ENCODE measurements at regions not wholly inside any gene's neighbourhood (a gene's known extent, or its start where the extent isn't known, plus 50 kb on each side); places are given as distances from the start of the nearest gene placed in this dataset.
A peak's percentile ranks its signal among the peaks of the same experiment; 100 is the strongest.

- Mint-ChIP-seq H3K4me3 (no peak overlapping the region), H3K27me3 (peaks cover 6% of the 10 kb centered on the region), H3K36me3 (no peaks in the 10 kb centered on the region), H3K27ac (no peak overlapping the region), H3K4me1 (no peaks in the 10 kb centered on the region), H3K9me3 (no peaks in the 10 kb centered on the region)
- H3K27me3 ChIP-seq (ENCODE audit: control insufficient read depth, insufficient read depth, low read length) = no peaks in the 10 kb centered on the region
- no peaks in the 10 kb centered on the region for H3K9me3 ChIP-seq (ENCODE audit: control insufficient read depth in 2 of 2, low read length in 2 of 2)
- H3K36me3 ChIP-seq (ENCODE audit: control insufficient read depth, insufficient read depth, low read length) = no peaks in the 10 kb centered on the region
- H3K27ac ChIP-seq (ENCODE audit: insufficient read depth, low read length, poor library complexity, severe bottlenecking) = no peak overlapping the region
- ATAC-seq (ENCODE audit: low read depth in 2 of 2) (no peak), DNase-seq (no peak)
- no peak overlapping the region for H3K4me3 ChIP-seq (ENCODE audit: low read depth, low read length)
- no peaks in the 10 kb centered on the region for H3K4me1 ChIP-seq (ENCODE audit: control insufficient read depth, insufficient read depth, low read length, poor library complexity, severe bottlenecking)
Measured at GRCh38 chr1:2885001-2885400, 83.5 kb upstream of the TTC34 start.

- Mint-ChIP-seq H3K27me3 (peaks cover 6% of the 10 kb centered on the region), H3K9me3 (no peaks in the 10 kb centered on the region), H3K4me3 (no peak overlapping the region), H3K36me3 (no peaks in the 10 kb centered on the region), H3K27ac (no peak overlapping the region), H3K4me1 (no peaks in the 10 kb centered on the region)
- DNase-seq = no peak
- no peak for ATAC-seq (ENCODE audit: low read depth in 2 of 2)
- no peaks in the 10 kb centered on the region for H3K4me1 ChIP-seq (ENCODE audit: control insufficient read depth, insufficient read depth, low read length, poor library complexity, severe bottlenecking)
- no peaks in the 10 kb centered on the region for H3K9me3 ChIP-seq (ENCODE audit: control insufficient read depth in 2 of 2, low read length in 2 of 2)
- no peaks in the 10 kb centered on the region for H3K27me3 ChIP-seq (ENCODE audit: control insufficient read depth, insufficient read depth, low read length)
- no peaks in the 10 kb centered on the region for H3K36me3 ChIP-seq (ENCODE audit: control insufficient read depth, insufficient read depth, low read length)
- no peak overlapping the region for H3K4me3 ChIP-seq (ENCODE audit: low read depth, low read length)
- H3K27ac ChIP-seq (ENCODE audit: insufficient read depth, low read length, poor library complexity, severe bottlenecking) = no peak overlapping the region
Measured at GRCh38 chr1:2886631-2887030, 85.1 kb upstream of the TTC34 start.

GRCh38 chr1:2887941-2888855 lies 86.7 kb upstream of the TTC34 start:
- DNase-seq = no peak
- no peaks in the 10 kb centered on the region for H3K36me3 ChIP-seq (ENCODE audit: control insufficient read depth, insufficient read depth, low read length)
- H3K4me3 ChIP-seq (ENCODE audit: low read depth, low read length) = no peak overlapping the region
- H3K4me1 Mint-ChIP-seq = peaks cover 0 to under 1% (median 0%) of the 10 kb centered on the region in 4 donors
- H3K27ac ChIP-seq (ENCODE audit: insufficient read depth, low read length, poor library complexity, severe bottlenecking) = no peak overlapping the region
- H3K36me3 Mint-ChIP-seq = no peaks in the 10 kb centered on the region
- H3K9me3 ChIP-seq (ENCODE audit: control insufficient read depth in 2 of 2, low read length in 2 of 2) = no peaks in the 10 kb centered on the region
- H3K27me3 Mint-ChIP-seq = peaks cover 6% of the 10 kb centered on the region
- H3K9me3 Mint-ChIP-seq = no peaks in the 10 kb centered on the region
- H3K4me1 ChIP-seq (ENCODE audit: control insufficient read depth, insufficient read depth, low read length, poor library complexity, severe bottlenecking) = no peaks in the 10 kb centered on the region
- H3K27me3 ChIP-seq (ENCODE audit: control insufficient read depth, insufficient read depth, low read length) = no peaks in the 10 kb centered on the region
- ATAC-seq (ENCODE audit: low read depth in 2 of 2) = no peak
- H3K4me3 Mint-ChIP-seq = no peak overlapping the region
- peak overlapping the region in 1 of 3 donors; percentile 48 for H3K27ac Mint-ChIP-seq

- Mint-ChIP-seq H3K36me3 (no peaks in the 10 kb centered on the region), H3K27ac (no peak overlapping the region), H3K27me3 (peaks cover 6% of the 10 kb centered on the region), H3K9me3 (no peaks in the 10 kb centered on the region), H3K4me3 (no peak overlapping the region), H3K4me1 (peaks cover 0 to 6% (median 1%) of the 10 kb centered on the region in 4 donors)
- no peaks in the 10 kb centered on the region for H3K9me3 ChIP-seq (ENCODE audit: control insufficient read depth in 2 of 2, low read length in 2 of 2)
- ATAC-seq (ENCODE audit: low read depth in 2 of 2) = no peak
- H3K4me3 ChIP-seq (ENCODE audit: low read depth, low read length) = no peak overlapping the region
- peaks cover 4% of the 10 kb centered on the region for H3K4me1 ChIP-seq (ENCODE audit: control insufficient read depth, insufficient read depth, low read length, poor library complexity, severe bottlenecking)
- no peaks in the 10 kb centered on the region for H3K27me3 ChIP-seq (ENCODE audit: control insufficient read depth, insufficient read depth, low read length)
- DNase-seq = no peak
- H3K36me3 ChIP-seq (ENCODE audit: control insufficient read depth, insufficient read depth, low read length) = no peaks in the 10 kb centered on the region
- H3K27ac ChIP-seq (ENCODE audit: insufficient read depth, low read length, poor library complexity, severe bottlenecking) = no peak overlapping the region
Measured at GRCh38 chr1:2890221-2890850, 88.8 kb upstream of the TTC34 start.

GRCh38 chr1:2891923-2892448 lies 90.5 kb upstream of the TTC34 start:
- no peak for DNase-seq
- H3K27me3 Mint-ChIP-seq = peaks cover 6% of the 10 kb centered on the region

GRCh38 chr1:2893473-2894120 lies 92.1 kb upstream of the TTC34 start:
- H3K4me1 Mint-ChIP-seq = peaks cover 0 to 7% (median 1%) of the 10 kb centered on the region in 4 donors
- H3K27ac Mint-ChIP-seq = no peak overlapping the region
- H3K36me3 Mint-ChIP-seq = no peaks in the 10 kb centered on the region
- peaks cover 0 to 3% (median 0%) of the 10 kb centered on the region in 7 donors for H3K9me3 Mint-ChIP-seq
- ATAC-seq (ENCODE audit: low read depth in 2 of 2) (no peak), DNase-seq (no peak)
- H3K27me3 Mint-ChIP-seq = peaks cover 6% of the 10 kb centered on the region
- no peak overlapping the region for H3K27ac ChIP-seq (ENCODE audit: insufficient read depth, low read length, poor library complexity, severe bottlenecking)
- H3K27me3 ChIP-seq (ENCODE audit: control insufficient read depth, insufficient read depth, low read length) = no peaks in the 10 kb centered on the region
- H3K4me1 ChIP-seq (ENCODE audit: control insufficient read depth, insufficient read depth, low read length, poor library complexity, severe bottlenecking) = peaks cover 4% of the 10 kb centered on the region
- no peaks in the 10 kb centered on the region for H3K9me3 ChIP-seq (ENCODE audit: control insufficient read depth in 2 of 2, low read length in 2 of 2)
- H3K4me3 ChIP-seq (ENCODE audit: low read depth, low read length) = no peak overlapping the region
- no peaks in the 10 kb centered on the region for H3K36me3 ChIP-seq (ENCODE audit: control insufficient read depth, insufficient read depth, low read length)
- no peak overlapping the region for H3K4me3 Mint-ChIP-seq

More at GRCh38 chr1:2891923-2892448, 90.5 kb upstream of the TTC34 start:
- H3K4me1 Mint-ChIP-seq = peaks cover 0 to 7% (median 1%) of the 10 kb centered on the region in 4 donors
- Histone ChIP-seq H3K9me3 (ENCODE audit: control insufficient read depth in 2 of 2, low read length in 2 of 2) (no peaks in the 10 kb centered on the region), H3K27ac (ENCODE audit: insufficient read depth, low read length, poor library complexity, severe bottlenecking) (no peak overlapping the region), H3K36me3 (ENCODE audit: control insufficient read depth, insufficient read depth, low read length) (no peaks in the 10 kb centered on the region), H3K27me3 (ENCODE audit: control insufficient read depth, insufficient read depth, low read length) (no peaks in the 10 kb centered on the region), H3K4me1 (ENCODE audit: control insufficient read depth, insufficient read depth, low read length, poor library complexity, severe bottlenecking) (peaks cover 4% of the 10 kb centered on the region), H3K4me3 (ENCODE audit: low read depth, low read length) (no peak overlapping the region)
- no peak for ATAC-seq (ENCODE audit: low read depth in 2 of 2)
- no peak overlapping the region for H3K4me3 Mint-ChIP-seq
- H3K36me3 Mint-ChIP-seq = no peaks in the 10 kb centered on the region
- H3K27ac Mint-ChIP-seq = no peak overlapping the region
- peaks cover 0 to 1% (median 0%) of the 10 kb centered on the region in 7 donors for H3K9me3 Mint-ChIP-seq

- peaks cover 4% of the 10 kb centered on the region for H3K4me1 ChIP-seq (ENCODE audit: control insufficient read depth, insufficient read depth, low read length, poor library complexity, severe bottlenecking)
- DNase-seq (peak in 2 of 3 donors; percentile 30 to 36), ATAC-seq (ENCODE audit: low read depth in 2 of 2) (peak; percentile 65 to 74)
- Mint-ChIP-seq H3K36me3 (no peaks in the 10 kb centered on the region), H3K9me3 (peaks cover 0 to 5% (median 0%) of the 10 kb centered on the region in 7 donors), H3K4me3 (no peak overlapping the region), H3K4me1 (peaks cover 0 to 7% (median 1%) of the 10 kb centered on the region in 4 donors), H3K27me3 (no peaks in the 10 kb centered on the region), H3K27ac (no peak overlapping the region)
- no peaks in the 10 kb centered on the region for H3K27me3 ChIP-seq (ENCODE audit: control insufficient read depth, insufficient read depth, low read length)
- no peaks in the 10 kb centered on the region for H3K9me3 ChIP-seq (ENCODE audit: control insufficient read depth in 2 of 2, low read length in 2 of 2)
- no peak overlapping the region for H3K4me3 ChIP-seq (ENCODE audit: low read depth, low read length)
- no peak overlapping the region for H3K27ac ChIP-seq (ENCODE audit: insufficient read depth, low read length, poor library complexity, severe bottlenecking)
- no peaks in the 10 kb centered on the region for H3K36me3 ChIP-seq (ENCODE audit: control insufficient read depth, insufficient read depth, low read length)
Measured at GRCh38 chr1:2894381-2895041, 93.0 kb upstream of the TTC34 start.

Measured in CD4-positive, CD25-positive, alpha-beta regulatory T cell (primary cell).